ENCODE measurements at regions not wholly inside any gene's neighbourhood (a gene's known extent, or its start where the extent isn't known, plus 50 kb on each side); places are given as distances from the start of the nearest gene placed in this dataset.

DNA sequence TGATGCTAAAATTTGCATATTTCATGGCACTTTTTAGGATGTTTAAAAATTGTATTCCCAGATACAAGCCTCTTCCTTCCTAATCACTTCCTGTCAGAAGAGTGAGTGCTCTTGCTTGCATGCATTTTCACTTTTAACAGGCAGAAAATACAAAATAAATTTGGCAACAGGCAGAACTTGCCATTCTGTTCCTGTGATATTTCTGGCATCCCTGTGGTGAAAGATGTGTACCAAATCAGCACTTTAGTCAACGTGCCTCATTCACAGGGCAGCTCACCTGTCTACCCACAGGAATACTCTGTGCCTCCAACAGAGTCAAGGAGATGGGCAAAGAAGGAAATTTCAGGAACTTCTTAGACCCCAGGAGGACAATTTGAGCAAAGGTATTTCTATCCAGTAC lies 360.9 kb downstream of the AKAIN1 start:
- TF ChIP-seq, protein P1, sequence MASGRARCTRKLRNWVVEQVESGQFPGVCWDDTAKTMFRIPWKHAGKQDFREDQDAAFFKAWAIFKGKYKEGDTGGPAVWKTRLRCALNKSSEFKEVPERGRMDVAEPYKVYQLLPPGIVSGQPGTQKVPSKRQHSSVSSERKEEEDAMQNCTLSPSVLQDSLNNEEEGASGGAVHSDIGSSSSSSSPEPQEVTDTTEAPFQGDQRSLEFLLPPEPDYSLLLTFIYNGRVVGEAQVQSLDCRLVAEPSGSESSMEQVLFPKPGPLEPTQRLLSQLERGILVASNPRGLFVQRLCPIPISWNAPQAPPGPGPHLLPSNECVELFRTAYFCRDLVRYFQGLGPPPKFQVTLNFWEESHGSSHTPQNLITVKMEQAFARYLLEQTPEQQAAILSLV (tag; IDR thresholded peaks at IDR 0.05) = no peak
- TF ChIP-seq, protein P2, sequence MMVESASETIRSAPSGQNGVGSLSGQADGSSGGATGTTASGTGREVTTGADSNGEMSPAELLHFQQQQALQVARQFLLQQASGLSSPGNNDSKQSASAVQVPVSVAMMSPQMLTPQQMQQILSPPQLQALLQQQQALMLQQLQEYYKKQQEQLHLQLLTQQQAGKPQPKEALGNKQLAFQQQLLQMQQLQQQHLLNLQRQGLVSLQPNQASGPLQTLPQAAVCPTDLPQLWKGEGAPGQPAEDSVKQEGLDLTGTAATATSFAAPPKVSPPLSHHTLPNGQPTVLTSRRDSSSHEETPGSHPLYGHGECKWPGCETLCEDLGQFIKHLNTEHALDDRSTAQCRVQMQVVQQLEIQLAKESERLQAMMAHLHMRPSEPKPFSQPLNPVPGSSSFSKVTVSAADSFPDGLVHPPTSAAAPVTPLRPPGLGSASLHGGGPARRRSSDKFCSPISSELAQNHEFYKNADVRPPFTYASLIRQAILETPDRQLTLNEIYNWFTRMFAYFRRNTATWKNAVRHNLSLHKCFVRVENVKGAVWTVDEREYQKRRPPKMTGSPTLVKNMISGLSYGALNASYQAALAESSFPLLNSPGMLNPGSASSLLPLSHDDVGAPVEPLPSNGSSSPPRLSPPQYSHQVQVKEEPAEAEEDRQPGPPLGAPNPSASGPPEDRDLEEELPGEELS (CRISPR knock-in tag; IDR thresholded peaks at IDR 0.05; ENCODE audit: borderline replicate concordance) = no peak
- no peak for TF ChIP-seq MXI1 (IDR thresholded peaks at IDR 0.05; ENCODE audit: low read depth, low read length)
- TF ChIP-seq, protein P3, sequence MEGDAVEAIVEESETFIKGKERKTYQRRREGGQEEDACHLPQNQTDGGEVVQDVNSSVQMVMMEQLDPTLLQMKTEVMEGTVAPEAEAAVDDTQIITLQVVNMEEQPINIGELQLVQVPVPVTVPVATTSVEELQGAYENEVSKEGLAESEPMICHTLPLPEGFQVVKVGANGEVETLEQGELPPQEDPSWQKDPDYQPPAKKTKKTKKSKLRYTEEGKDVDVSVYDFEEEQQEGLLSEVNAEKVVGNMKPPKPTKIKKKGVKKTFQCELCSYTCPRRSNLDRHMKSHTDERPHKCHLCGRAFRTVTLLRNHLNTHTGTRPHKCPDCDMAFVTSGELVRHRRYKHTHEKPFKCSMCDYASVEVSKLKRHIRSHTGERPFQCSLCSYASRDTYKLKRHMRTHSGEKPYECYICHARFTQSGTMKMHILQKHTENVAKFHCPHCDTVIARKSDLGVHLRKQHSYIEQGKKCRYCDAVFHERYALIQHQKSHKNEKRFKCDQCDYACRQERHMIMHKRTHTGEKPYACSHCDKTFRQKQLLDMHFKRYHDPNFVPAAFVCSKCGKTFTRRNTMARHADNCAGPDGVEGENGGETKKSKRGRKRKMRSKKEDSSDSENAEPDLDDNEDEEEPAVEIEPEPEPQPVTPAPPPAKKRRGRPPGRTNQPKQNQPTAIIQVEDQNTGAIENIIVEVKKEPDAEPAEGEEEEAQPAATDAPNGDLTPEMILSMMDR (IDR thresholded peaks at IDR 0.05 in 2 of 3, conservative IDR thresholded peaks at IDR 0.05 in 1 of 3; ENCODE audit: insufficient read depth in 2 of 3, low read depth in 1 of 3, low read length in 3 of 3) = no peak
- TF ChIP-seq, protein P4, sequence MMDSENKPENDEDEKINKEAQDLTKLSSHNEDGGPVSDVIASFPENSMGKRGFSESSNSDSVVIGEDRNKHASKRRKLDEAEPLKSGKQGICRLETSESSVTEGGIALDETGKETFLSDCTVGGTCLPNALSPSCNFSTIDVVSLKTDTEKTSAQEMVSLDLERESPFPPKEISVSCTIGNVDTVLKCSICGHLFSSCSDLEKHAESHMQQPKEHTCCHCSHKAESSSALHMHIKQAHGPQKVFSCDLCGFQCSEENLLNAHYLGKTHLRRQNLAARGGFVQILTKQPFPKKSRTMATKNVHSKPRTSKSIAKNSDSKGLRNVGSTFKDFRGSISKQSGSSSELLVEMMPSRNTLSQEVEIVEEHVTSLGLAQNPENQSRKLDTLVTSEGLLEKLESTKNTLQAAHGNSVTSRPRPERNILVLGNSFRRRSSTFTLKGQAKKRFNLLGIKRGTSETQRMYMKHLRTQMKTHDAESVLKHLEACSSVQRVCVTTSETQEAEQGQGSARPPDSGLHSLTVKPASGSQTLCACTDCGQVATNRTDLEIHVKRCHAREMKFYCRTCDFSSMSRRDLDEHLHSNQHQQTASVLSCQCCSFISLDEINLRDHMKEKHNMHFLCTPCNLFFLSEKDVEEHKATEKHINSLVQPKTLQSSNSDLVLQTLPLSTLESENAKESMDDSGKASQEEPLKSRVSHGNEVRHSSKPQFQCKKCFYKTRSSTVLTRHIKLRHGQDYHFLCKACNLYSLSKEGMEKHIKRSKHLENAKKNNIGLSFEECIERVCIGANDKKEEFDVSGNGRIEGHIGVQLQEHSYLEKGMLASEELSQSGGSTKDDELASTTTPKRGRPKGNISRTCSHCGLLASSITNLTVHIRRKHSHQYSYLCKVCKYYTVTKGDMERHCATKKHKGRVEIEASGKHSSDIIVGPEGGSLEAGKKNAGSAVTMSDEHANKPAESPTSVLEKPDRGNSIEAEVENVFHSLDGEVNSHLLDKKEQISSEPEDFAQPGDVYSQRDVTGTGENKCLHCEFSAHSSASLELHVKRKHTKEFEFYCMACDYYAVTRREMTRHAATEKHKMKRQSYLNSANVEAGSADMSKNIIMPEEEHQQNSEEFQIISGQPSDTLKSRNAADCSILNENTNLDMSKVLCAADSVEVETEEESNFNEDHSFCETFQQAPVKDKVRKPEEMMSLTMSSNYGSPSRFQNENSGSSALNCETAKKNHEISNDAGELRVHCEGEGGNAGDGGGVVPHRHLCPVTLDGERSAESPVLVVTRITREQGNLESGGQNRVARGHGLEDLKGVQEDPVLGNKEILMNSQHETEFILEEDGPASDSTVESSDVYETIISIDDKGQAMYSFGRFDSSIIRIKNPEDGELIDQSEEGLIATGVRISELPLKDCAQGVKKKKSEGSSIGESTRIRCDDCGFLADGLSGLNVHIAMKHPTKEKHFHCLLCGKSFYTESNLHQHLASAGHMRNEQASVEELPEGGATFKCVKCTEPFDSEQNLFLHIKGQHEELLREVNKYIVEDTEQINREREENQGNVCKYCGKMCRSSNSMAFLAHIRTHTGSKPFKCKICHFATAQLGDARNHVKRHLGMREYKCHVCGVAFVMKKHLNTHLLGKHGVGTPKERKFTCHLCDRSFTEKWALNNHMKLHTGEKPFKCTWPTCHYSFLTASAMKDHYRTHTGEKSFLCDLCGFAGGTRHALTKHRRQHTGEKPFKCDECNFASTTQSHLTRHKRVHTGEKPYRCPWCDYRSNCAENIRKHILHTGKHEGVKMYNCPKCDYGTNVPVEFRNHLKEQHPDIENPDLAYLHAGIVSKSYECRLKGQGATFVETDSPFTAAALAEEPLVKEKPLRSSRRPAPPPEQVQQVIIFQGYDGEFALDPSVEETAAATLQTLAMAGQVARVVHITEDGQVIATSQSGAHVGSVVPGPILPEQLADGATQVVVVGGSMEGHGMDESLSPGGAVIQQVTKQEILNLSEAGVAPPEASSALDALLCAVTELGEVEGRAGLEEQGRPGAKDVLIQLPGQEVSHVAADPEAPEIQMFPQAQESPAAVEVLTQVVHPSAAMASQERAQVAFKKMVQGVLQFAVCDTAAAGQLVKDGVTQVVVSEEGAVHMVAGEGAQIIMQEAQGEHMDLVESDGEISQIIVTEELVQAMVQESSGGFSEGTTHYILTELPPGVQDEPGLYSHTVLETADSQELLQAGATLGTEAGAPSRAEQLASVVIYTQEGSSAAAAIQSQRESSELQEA (IDR thresholded peaks at IDR 0.05; ENCODE audit: low read depth) = no peak
- no peak for TF ChIP-seq TCF7L2 (IDR thresholded peaks at IDR 0.05; ENCODE audit: low read depth, low read length)
- no peak for TF ChIP-seq HNRNPH1 (optimal IDR thresholded peaks at IDR 0.05; ENCODE audit: low read depth, low read length)
- TF ChIP-seq, protein P5, sequence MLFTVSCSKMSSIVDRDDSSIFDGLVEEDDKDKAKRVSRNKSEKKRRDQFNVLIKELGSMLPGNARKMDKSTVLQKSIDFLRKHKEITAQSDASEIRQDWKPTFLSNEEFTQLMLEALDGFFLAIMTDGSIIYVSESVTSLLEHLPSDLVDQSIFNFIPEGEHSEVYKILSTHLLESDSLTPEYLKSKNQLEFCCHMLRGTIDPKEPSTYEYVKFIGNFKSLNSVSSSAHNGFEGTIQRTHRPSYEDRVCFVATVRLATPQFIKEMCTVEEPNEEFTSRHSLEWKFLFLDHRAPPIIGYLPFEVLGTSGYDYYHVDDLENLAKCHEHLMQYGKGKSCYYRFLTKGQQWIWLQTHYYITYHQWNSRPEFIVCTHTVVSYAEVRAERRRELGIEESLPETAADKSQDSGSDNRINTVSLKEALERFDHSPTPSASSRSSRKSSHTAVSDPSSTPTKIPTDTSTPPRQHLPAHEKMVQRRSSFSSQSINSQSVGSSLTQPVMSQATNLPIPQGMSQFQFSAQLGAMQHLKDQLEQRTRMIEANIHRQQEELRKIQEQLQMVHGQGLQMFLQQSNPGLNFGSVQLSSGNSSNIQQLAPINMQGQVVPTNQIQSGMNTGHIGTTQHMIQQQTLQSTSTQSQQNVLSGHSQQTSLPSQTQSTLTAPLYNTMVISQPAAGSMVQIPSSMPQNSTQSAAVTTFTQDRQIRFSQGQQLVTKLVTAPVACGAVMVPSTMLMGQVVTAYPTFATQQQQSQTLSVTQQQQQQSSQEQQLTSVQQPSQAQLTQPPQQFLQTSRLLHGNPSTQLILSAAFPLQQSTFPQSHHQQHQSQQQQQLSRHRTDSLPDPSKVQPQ (CRISPR knock-in tag; IDR thresholded peaks at IDR 0.05; ENCODE audit: borderline replicate concordance) = no peak
